CD1c-positive myeloid dendritic cell (primary cell): ENCODE measurements at regions not wholly inside any gene's neighbourhood (a gene's known extent, or its start where the extent isn't known, plus 50 kb on each side); places are given as distances from the start of the nearest gene placed in this dataset.

Experiments used
- DNase-seq: peaks from one replicate; pipeline ENCODE4 v3.0.0-alpha.2; 2016; ENCODE audit errors: extremely low spot score

- no peak for DNase-seq
Measured at GRCh38 chr6:23021487-23021886, 452.1 kb downstream of the HDGFL1 start.

GRCh38 chr6:23027281-23027680 is 457.9 kb downstream of the HDGFL1 start:
- DNase-seq, result no peak

GRCh38 chr6:23031986-23032385 is 462.6 kb downstream of the HDGFL1 start:
- DNase-seq, result no peak

GRCh38 chr6:23034926-23035325 is 465.6 kb downstream of the HDGFL1 start:
- no peak for DNase-seq

GRCh38 chr6:23036406-23036983 is 467.1 kb downstream of the HDGFL1 start:
- no peak for DNase-seq

- no peak for DNase-seq
Measured at GRCh38 chr6:23040899-23041298, 471.5 kb downstream of the HDGFL1 start.

- no peak for DNase-seq
Measured at GRCh38 chr6:23045280-23045679, 475.9 kb downstream of the HDGFL1 start.

- no peak for DNase-seq
Measured at GRCh38 chr6:23055523-23055922, 486.2 kb downstream of the HDGFL1 start.

- no peak for DNase-seq
Measured at GRCh38 chr6:23073821-23074220, 504.5 kb downstream of the HDGFL1 start.

GRCh38 chr6:23077772-23078171 is 508.4 kb downstream of the HDGFL1 start:
- DNase-seq, result no peak

GRCh38 chr6:23081701-23082100 is 512.3 kb downstream of the HDGFL1 start:
- DNase-seq, result no peak

GRCh38 chr6:23086100-23086499 is 516.7 kb downstream of the HDGFL1 start:
- no peak for DNase-seq

- no peak for DNase-seq
Measured at GRCh38 chr6:23087471-23087870, 518.1 kb downstream of the HDGFL1 start.

GRCh38 chr6:23088761-23089160 is 519.4 kb downstream of the HDGFL1 start:
- no peak for DNase-seq

- no peak for DNase-seq
Measured at GRCh38 chr6:23089981-23090380, 520.6 kb downstream of the HDGFL1 start.

GRCh38 chr6:23091795-23092194 is 522.4 kb downstream of the HDGFL1 start:
- no peak for DNase-seq

GRCh38 chr6:23096876-23097275 is 527.5 kb downstream of the HDGFL1 start:
- no peak for DNase-seq

GRCh38 chr6:23097566-23097965 is 528.2 kb downstream of the HDGFL1 start:
- DNase-seq, result no peak

- no peak for DNase-seq
Measured at GRCh38 chr6:23106951-23107350, 537.6 kb downstream of the HDGFL1 start.

GRCh38 chr6:23111984-23112383 is 542.6 kb downstream of the HDGFL1 start:
- no peak for DNase-seq

- no peak for DNase-seq
Measured at GRCh38 chr6:23114812-23115504, 545.6 kb downstream of the HDGFL1 start.

- DNase-seq, result no peak
Measured at GRCh38 chr6:23137611-23138010, 568.2 kb downstream of the HDGFL1 start.

- DNase-seq, result no peak
Measured at GRCh38 chr6:23140871-23141270, 571.5 kb downstream of the HDGFL1 start.

GRCh38 chr6:23145781-23146180 is 576.4 kb downstream of the HDGFL1 start:
- no peak for DNase-seq
